ENCODE measurements at regions not wholly inside any gene's neighbourhood (a gene's known extent, or its start where the extent isn't known, plus 50 kb on each side); places are given as distances from the start of the nearest gene placed in this dataset.

GRCh38 chr20:55031971-55032370 lies 556.6 kb downstream of the DOK5 start:
- H3K79me2 ChIP-seq (ENCODE audit: control insufficient read depth, insufficient read depth, low read length): no peaks in the 10 kb centered on the region
- ChIA-PET CTCF (no interaction called here), POLR2A (no interaction called here)
- H3K36me3 ChIP-seq (replicated peaks in 1 of 2; ENCODE audit: control extremely low read depth in 1 of 2, control insufficient read depth in 1 of 2, extremely low read depth in 1 of 2, insufficient read depth in 2 of 2, low read length in 1 of 2): no peaks in the 10 kb centered on the region
- DNase-seq: no peak
- H3K4me2 ChIP-seq (replicated peaks; ENCODE audit: low read depth, low read length, poor library complexity, severe bottlenecking): no peak overlapping the region
- no peak for ATAC-seq (ENCODE audit: low read depth)
- Mint-ChIP-seq H3K4me1 (no peaks in the 10 kb centered on the region), H3K4me3 (no peak overlapping the region), H3K9me3 (ENCODE audit: insufficient read depth) (peaks cover 6% of the 10 kb centered on the region), H3K27me3 (no peaks in the 10 kb centered on the region), H3K27ac (no peak overlapping the region)
- no peak overlapping the region for H2AFZ ChIP-seq (ENCODE audit: insufficient read depth, low read depth, low read length, poor library complexity, severe bottlenecking)
- no peak overlapping the region for H3K4me3 ChIP-seq (ENCODE audit: control extremely low read depth in 1 of 5, extremely low read depth in 1 of 5, insufficient read depth in 1 of 5, low read depth in 2 of 5, low read length in 4 of 5)
- no peaks in the 10 kb centered on the region for H4K20me1 ChIP-seq (ENCODE audit: control insufficient read depth, insufficient read depth, low read length, poor library complexity, severe bottlenecking)
- intact Hi-C loops (cut with micrococcal nuclease): no loop called here
- H3K9me3 ChIP-seq (ENCODE audit: control extremely low read depth in 1 of 3, control insufficient read depth in 2 of 3, insufficient read depth in 1 of 3, low read length in 2 of 3): peaks cover 0 to 6% (median 0%) of the 10 kb centered on the region in 3 donors
- no peak overlapping the region for H3K9ac ChIP-seq (ENCODE audit: low read length)
- no peaks in the 10 kb centered on the region for H3K4me1 ChIP-seq (ENCODE audit: control insufficient read depth in 2 of 2, insufficient read depth in 2 of 2, low read length in 2 of 2)
- no peak overlapping the region for H3K27ac ChIP-seq (ENCODE audit: low read length in 2 of 2)
- TF ChIP-seq EZH2 (IDR thresholded peaks at IDR 0.05; ENCODE audit: borderline replicate concordance, insufficient read depth, low read depth, low read length, poor library complexity, severe bottlenecking): no peak
- TF ChIP-seq CTCF (IDR thresholded peaks at IDR 0.05): no peak
- H3K27me3 ChIP-seq (replicated peaks in 1 of 4; ENCODE audit: control extremely low read depth in 1 of 4, control insufficient read depth in 3 of 4, insufficient read depth in 4 of 4, low read length in 3 of 4): no peaks in the 10 kb centered on the region

- Histone ChIP-seq H3K4me1 (ENCODE audit: control insufficient read depth in 2 of 2, insufficient read depth in 2 of 2, low read length in 2 of 2) (no peaks in the 10 kb centered on the region), H4K20me1 (ENCODE audit: control insufficient read depth, insufficient read depth, low read length, poor library complexity, severe bottlenecking) (no peaks in the 10 kb centered on the region), H3K27me3 (replicated peaks in 1 of 4; ENCODE audit: control extremely low read depth in 1 of 4, control insufficient read depth in 3 of 4, insufficient read depth in 4 of 4, low read length in 3 of 4) (no peaks in the 10 kb centered on the region), H3K9me3 (ENCODE audit: control extremely low read depth in 1 of 3, control insufficient read depth in 2 of 3, insufficient read depth in 1 of 3, low read length in 2 of 3) (peaks cover 0 to 4% (median 0%) of the 10 kb centered on the region in 3 donors), H2AFZ (ENCODE audit: insufficient read depth, low read depth, low read length, poor library complexity, severe bottlenecking) (no peak overlapping the region), H3K79me2 (ENCODE audit: control insufficient read depth, insufficient read depth, low read length) (no peaks in the 10 kb centered on the region), H3K4me3 (ENCODE audit: control extremely low read depth in 1 of 5, extremely low read depth in 1 of 5, insufficient read depth in 1 of 5, low read depth in 2 of 5, low read length in 4 of 5) (no peak overlapping the region), H3K36me3 (replicated peaks in 1 of 2; ENCODE audit: control extremely low read depth in 1 of 2, control insufficient read depth in 1 of 2, extremely low read depth in 1 of 2, insufficient read depth in 2 of 2, low read length in 1 of 2) (no peaks in the 10 kb centered on the region), H3K27ac (ENCODE audit: low read length in 2 of 2) (no peak overlapping the region), H3K9ac (ENCODE audit: low read length) (no peak overlapping the region), H3K4me2 (replicated peaks; ENCODE audit: low read depth, low read length, poor library complexity, severe bottlenecking) (no peak overlapping the region)
- TF ChIP-seq EZH2 (IDR thresholded peaks at IDR 0.05; ENCODE audit: borderline replicate concordance, insufficient read depth, low read depth, low read length, poor library complexity, severe bottlenecking) (no peak), CTCF (IDR thresholded peaks at IDR 0.05) (no peak)
- Mint-ChIP-seq H3K27me3 (no peaks in the 10 kb centered on the region), H3K4me1 (no peaks in the 10 kb centered on the region), H3K27ac (no peak overlapping the region), H3K9me3 (ENCODE audit: insufficient read depth) (no peaks in the 10 kb centered on the region), H3K4me3 (no peak overlapping the region)
- POLR2A ChIA-PET: no interaction called here
- intact Hi-C loops (cut with micrococcal nuclease): no loop called here
- CTCF ChIA-PET: no interaction called here
- ATAC-seq (ENCODE audit: low read depth) (no peak), DNase-seq (no peak)
- 83% methylated on average over 2 of the region's 4 CpGs for WGBS (ENCODE audit: insufficient coverage)
These were observed 539.4 kb downstream of the DOK5 start for GRCh38 chr20:55014766-55015165.
